ENCODE measurements at regions not wholly inside any gene's neighbourhood (a gene's known extent, or its start where the extent isn't known, plus 50 kb on each side); places are given as distances from the start of the nearest gene placed in this dataset.
"Not testable (repeated sequence)": the region's sequence is repeated elsewhere in the genome, so short reads cannot be mapped to it uniquely, and the experiment has no call there.

DNA sequence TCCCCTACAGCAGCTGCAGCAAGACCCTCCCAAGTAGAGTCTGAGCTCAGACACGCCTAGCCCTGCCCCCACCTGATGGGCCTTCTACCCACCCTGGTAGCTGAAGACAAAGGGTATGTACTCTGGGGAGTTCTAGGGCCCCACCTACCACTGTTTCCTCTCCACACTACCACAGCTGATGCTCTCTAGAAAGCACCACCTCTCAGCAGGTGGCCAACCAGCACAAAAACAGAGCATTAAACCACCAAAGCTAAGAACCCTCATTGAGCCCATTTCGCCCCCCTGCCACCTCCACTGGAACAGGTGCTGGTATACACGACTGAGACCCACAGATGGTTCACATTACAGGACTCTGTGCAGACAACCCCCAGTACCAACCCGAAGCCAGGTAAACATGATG, 258.9 kb downstream of the SETD4 start:
- TF ChIP-seq, protein P1, sequence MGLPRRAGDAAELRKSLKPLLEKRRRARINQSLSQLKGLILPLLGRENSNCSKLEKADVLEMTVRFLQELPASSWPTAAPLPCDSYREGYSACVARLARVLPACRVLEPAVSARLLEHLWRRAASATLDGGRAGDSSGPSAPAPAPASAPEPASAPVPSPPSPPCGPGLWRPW (IDR thresholded peaks at IDR 0.05), result no peak
- TF ChIP-seq TP53 (CRISPR knock-in tag; IDR thresholded peaks at IDR 0.05) (no peak), MAZ (IDR thresholded peaks at IDR 0.05; ENCODE audit: borderline replicate concordance, low read depth, low read length) (no peak), KDM5A (IDR thresholded peaks at IDR 0.05) (no peak), CHD2 (IDR thresholded peaks at IDR 0.05; ENCODE audit: low read length, partially characterized antibody) (no peak), RFX5 (IDR thresholded peaks at IDR 0.05) (no peak), RARB (CRISPR knock-in tag; IDR thresholded peaks at IDR 0.05) (no peak), SMC3 (IDR thresholded peaks at IDR 0.05) (no peak), PHF8 (IDR thresholded peaks at IDR 0.05; ENCODE audit: borderline replicate concordance, low read depth) (no peak), ZNF302 (CRISPR knock-in tag; IDR thresholded peaks at IDR 0.05) (no peak)
- TF ChIP-seq, protein P2, sequence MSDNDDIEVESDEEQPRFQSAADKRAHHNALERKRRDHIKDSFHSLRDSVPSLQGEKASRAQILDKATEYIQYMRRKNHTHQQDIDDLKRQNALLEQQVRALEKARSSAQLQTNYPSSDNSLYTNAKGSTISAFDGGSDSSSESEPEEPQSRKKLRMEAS (IDR thresholded peaks at IDR 0.05), result no peak
- TF ChIP-seq, protein P3, sequence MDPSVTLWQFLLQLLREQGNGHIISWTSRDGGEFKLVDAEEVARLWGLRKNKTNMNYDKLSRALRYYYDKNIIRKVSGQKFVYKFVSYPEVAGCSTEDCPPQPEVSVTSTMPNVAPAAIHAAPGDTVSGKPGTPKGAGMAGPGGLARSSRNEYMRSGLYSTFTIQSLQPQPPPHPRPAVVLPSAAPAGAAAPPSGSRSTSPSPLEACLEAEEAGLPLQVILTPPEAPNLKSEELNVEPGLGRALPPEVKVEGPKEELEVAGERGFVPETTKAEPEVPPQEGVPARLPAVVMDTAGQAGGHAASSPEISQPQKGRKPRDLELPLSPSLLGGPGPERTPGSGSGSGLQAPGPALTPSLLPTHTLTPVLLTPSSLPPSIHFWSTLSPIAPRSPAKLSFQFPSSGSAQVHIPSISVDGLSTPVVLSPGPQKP (IDR thresholded peaks at IDR 0.05; ENCODE audit: low read depth, low read length), result no peak
- TF ChIP-seq, protein P4, sequence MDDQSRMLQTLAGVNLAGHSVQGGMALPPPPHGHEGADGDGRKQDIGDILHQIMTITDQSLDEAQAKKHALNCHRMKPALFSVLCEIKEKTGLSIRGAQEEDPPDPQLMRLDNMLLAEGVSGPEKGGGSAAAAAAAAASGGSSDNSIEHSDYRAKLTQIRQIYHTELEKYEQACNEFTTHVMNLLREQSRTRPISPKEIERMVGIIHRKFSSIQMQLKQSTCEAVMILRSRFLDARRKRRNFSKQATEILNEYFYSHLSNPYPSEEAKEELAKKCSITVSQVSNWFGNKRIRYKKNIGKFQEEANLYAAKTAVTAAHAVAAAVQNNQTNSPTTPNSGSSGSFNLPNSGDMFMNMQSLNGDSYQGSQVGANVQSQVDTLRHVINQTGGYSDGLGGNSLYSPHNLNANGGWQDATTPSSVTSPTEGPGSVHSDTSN (IDR thresholded peaks at IDR 0.05), result no peak
- CTCF ChIA-PET, result interaction anchor here (1.1 kb wide), 1 partner anchor 9 kb away, joined by 3 read pairs; no protein-coding TSS in a partner anchor

DNA sequence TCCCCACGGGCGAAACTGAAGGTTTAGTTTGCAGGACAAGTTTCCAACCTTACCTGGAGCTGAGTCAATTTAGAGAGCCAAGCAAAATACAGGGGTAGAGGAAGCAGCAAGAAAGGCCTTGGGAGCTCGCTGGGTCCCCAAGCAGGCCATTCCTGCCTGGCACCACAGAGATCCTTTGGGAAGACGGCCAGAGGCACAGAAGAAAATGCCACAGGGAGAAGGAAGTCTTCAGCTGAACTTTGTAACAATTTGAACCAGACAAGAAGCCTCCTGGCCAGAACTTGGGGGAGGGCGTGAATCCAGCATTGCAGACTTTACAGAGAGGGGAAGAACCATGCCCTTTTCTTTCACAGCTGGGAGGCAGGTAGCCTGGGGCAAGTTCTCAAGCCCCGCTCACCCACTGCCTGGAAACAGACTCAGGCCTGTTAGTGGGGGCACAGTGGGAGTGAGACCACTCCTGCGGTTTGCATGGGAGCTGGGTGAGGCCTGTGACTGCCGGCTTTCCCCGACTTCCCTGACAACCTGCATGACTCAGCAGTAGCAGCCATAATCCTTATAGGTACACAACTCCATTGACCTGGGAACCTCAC, 259.4 kb downstream of the SETD4 start:
- H3K4me1 ChIP-seq; H3K4me2 ChIP-seq; ATAC-seq; DNase-seq (ENCODE audit: low read depth in 1 of 2, low spot score in 1 of 2); FAIRE-seq; POLR2A ChIA-PET; H3K9me3 ChIP-seq; H3K4me3 ChIP-seq; H3K27ac ChIP-seq: not testable (repeated sequence)
- CTCF ChIA-PET, result interaction anchor here (0.6 to 1.1 kb wide), 2 partner anchors 9 to 1107 kb away, joined by 3 read pairs; no protein-coding TSS in a partner anchor
- 56% methylated on average over 8 of the region's 9 CpGs for WGBS (ENCODE audit: missing lambda C conversion rate)

More for the DNA sequence above, 258.9 kb downstream of the SETD4 start:
- 6% methylated on average over 2 of the region's 4 CpGs for WGBS (ENCODE audit: missing lambda C conversion rate)
- FAIRE-seq (no peak), DNase-seq (ENCODE audit: low read depth in 1 of 2, low spot score in 1 of 2) (no peak), ATAC-seq (no peak)
- H3K4me3 ChIP-seq, result no peak overlapping the region
- H3K9me3 ChIP-seq, result no peaks in the 10 kb centered on the region
- POLR2A ChIA-PET, result no interaction called here
- no peaks in the 10 kb centered on the region for H3K4me1 ChIP-seq
- H3K27ac ChIP-seq, result no peak overlapping the region
- no peak overlapping the region for H3K4me2 ChIP-seq

DNA sequence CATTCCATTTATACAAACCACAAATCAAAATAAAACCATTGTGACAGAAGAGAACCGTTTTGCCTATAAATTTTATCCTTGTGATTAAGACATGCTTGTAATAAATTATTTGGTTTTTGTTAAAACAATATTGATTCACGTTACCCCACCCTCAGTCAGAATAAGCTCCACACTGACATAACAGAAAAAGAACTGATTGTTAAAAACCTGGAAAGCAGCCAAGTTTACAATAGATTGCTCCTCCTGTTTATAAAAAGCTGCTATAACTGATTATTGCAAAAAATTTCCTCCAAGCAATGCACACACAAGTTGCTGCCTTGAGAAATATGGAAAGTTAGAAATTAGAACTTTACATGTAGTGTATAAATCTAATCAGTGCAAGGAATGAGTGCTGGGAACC, 263.5 kb downstream of the SETD4 start:
- Histone ChIP-seq H3K27ac (no peak overlapping the region), H3K4me1 (no peaks in the 10 kb centered on the region), H3K9me3 (no peaks in the 10 kb centered on the region), H3K4me3 (no peak overlapping the region), H3K4me2 (no peak overlapping the region)
- no peak for DNase-seq (ENCODE audit: low read depth in 1 of 2, low spot score in 1 of 2)
- 12% methylated on average over 2 of the region's 2 CpGs for WGBS (ENCODE audit: missing lambda C conversion rate)
- POLR2A ChIA-PET, result no interaction called here
- CTCF ChIA-PET, result interaction anchor here (1.8 kb wide), 1 partner anchor 43 kb away, joined by 6 read pairs; no protein-coding TSS in a partner anchor
- FAIRE-seq, result no peak
- ATAC-seq, result no peak
- no peak for TF ChIP-seq FOXS1 (CRISPR knock-in tag; IDR thresholded peaks at IDR 0.05)
- TF ChIP-seq ZFP36 (IDR thresholded peaks at IDR 0.05; ENCODE audit: borderline replicate concordance, partially characterized antibody), result no peak
- TF ChIP-seq CEBPB (IDR thresholded peaks at IDR 0.05), result no peak
- no peak for TF ChIP-seq TP53 (CRISPR knock-in tag; IDR thresholded peaks at IDR 0.05)
- TF ChIP-seq, protein P1 (IDR thresholded peaks at IDR 0.05), result no peak
- TF ChIP-seq EP300 (IDR thresholded peaks at IDR 0.05), result no peak
- TF ChIP-seq, protein P5, sequence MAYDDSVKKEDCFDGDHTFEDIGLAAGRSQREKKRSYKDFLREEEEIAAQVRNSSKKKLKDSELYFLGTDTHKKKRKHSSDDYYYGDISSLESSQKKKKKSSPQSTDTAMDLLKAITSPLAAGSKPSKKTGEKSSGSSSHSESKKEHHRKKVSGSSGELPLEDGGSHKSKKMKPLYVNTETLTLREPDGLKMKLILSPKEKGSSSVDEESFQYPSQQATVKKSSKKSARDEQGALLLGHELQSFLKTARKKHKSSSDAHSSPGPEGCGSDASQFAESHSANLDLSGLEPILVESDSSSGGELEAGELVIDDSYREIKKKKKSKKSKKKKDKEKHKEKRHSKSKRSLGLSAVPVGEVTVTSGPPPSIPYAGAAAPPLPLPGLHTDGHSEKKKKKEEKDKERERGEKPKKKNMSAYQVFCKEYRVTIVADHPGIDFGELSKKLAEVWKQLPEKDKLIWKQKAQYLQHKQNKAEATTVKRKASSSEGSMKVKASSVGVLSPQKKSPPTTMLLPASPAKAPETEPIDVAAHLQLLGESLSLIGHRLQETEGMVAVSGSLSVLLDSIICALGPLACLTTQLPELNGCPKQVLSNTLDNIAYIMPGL (CRISPR knock-in tag; IDR thresholded peaks at IDR 0.05; ENCODE audit: borderline replicate concordance), result no peak
- TF ChIP-seq CBX8 (IDR thresholded peaks at IDR 0.05), result no peak
- TF ChIP-seq JUN (IDR thresholded peaks at IDR 0.05), result no peak

DNA sequence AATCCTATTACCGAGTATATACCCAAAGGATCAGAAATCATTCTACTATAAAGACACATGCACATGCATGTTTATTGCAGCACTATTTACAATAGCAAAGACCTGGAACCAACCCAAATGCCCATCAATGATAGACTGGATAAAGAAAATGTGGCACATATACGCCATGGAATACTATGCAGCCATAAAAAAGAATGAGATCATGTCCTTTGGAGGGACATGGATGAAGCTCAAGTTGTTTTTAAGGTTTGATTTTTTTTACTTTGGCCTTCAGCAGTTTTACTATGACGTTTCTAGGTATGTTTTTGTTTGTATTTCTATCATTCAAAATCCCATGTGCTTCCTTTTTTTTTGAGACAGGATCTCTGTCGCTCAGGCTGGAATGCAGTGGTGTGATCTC, 265.8 kb downstream of the SETD4 start:
- FAIRE-seq; POLR2A ChIA-PET; H3K27ac ChIP-seq; H3K4me3 ChIP-seq; DNase-seq (ENCODE audit: low read depth in 1 of 2, low spot score in 1 of 2); H3K9me3 ChIP-seq; ATAC-seq; H3K4me1 ChIP-seq; H3K4me2 ChIP-seq; CTCF ChIA-PET: not testable (repeated sequence)
- WGBS (ENCODE audit: missing lambda C conversion rate), result 49% methylated on average over 4 of the region's 4 CpGs

Measured in A549 (cell line).